MM.1S (cell line): ENCODE measurements at regions not wholly inside any gene's neighbourhood (a gene's known extent, or its start where the extent isn't known, plus 50 kb on each side); places are given as distances from the start of the nearest gene placed in this dataset.

Source experiments
- DNase-seq: peaks from one replicate; pipeline ENCODE4 v3.0.0-alpha.2; 2015
- H2AFZ ChIP-seq: fragments of 300-600 bp; sonication (generic); 2 replicates; pipeline ENCODE4 v1.6.0; 2016; ENCODE audit warnings: antibody characterized with exemption, low read length
- H3F3A ChIP-seq: fragments of 300-600 bp; sonication (generic); 2 replicates; pipeline ENCODE4 v1.6.1; 2016; ENCODE audit warnings: mild to moderate bottlenecking, antibody characterized with exemption, low read length, moderate library complexity, mixed read lengths; ENCODE audit not compliant: insufficient read depth
- H3K27ac ChIP-seq: fragments of 300-600 bp; sonication (generic); 2 replicates; pipeline ENCODE4 v1.5.1; 2016; ENCODE audit warnings: mild to moderate bottlenecking, low read length
- H3K27me3 ChIP-seq: fragments of 300-600 bp; sonication (generic); replicated peaks from 2 replicates; pipeline ENCODE4 v1.6.0; 2016; ENCODE audit warnings: low read length; ENCODE audit not compliant: insufficient read depth
- H3K36me3 ChIP-seq: fragments of 300-600 bp; sonication (generic); replicated peaks from 2 replicates; pipeline ENCODE4 v1.6.1; 2016; ENCODE audit warnings: mild to moderate bottlenecking, low read length, mixed read lengths; ENCODE audit not compliant: insufficient read depth
- H3K4me1 ChIP-seq: fragments of 300-600 bp; sonication (generic); 2 replicates; pipeline ENCODE4 v1.6.1; 2016; ENCODE audit warnings: low read length, mixed read lengths
- H3K4me2 ChIP-seq: fragments of 300-600 bp; sonication (generic); 2 replicates; pipeline ENCODE4 v1.6.0; 2016; ENCODE audit warnings: low read depth, low read length
- H3K4me3 ChIP-seq: fragments of 300-600 bp; sonication (generic); 2 replicates; pipeline ENCODE4 v1.5.1; 2016; ENCODE audit warnings: low read length, mixed read lengths
- H3K79me2 ChIP-seq: fragments of 300-600 bp; sonication (generic); 2 replicates; pipeline ENCODE4 v1.6.1; 2016; ENCODE audit warnings: mixed run types, low read length, mixed read lengths
- H3K9ac ChIP-seq: fragments of 300-600 bp; sonication (generic); 2 replicates; pipeline ENCODE4 v1.6.1; 2016; ENCODE audit warnings: low read length, mixed read lengths
- H3K9me2 ChIP-seq: fragments of 300-600 bp; sonication (generic); replicated peaks from 2 replicates; pipeline ENCODE4 v1.6.1; 2016; ENCODE audit warnings: mild to moderate bottlenecking, low read length, mixed read lengths; ENCODE audit not compliant: insufficient read depth
- H3K9me3 ChIP-seq: fragments of 300-600 bp; sonication (generic); replicated peaks from 2 replicates; pipeline ENCODE4 v1.6.1; 2016; ENCODE audit warnings: mild to moderate bottlenecking, low read length, mixed read lengths; ENCODE audit not compliant: insufficient read depth
- H4K20me1 ChIP-seq: fragments of 300-600 bp; sonication (generic); 2 replicates; pipeline ENCODE4 v1.6.1; 2016; ENCODE audit warnings: mild to moderate bottlenecking, low read length, moderate library complexity, mixed read lengths; ENCODE audit not compliant: insufficient read depth
- CTCF ChIP-seq: fragments of 300-600 bp; sonication (generic); IDR thresholded peaks from 2 replicates; pipeline ENCODE4 v1.5.1; 2016; ENCODE audit warnings: antibody characterized with exemption, low read length, mixed read lengths
- EZH2 ChIP-seq: fragments of 300-600 bp; sonication (generic); optimal IDR thresholded peaks from 2 replicates; pipeline ENCODE3; 2017; ENCODE audit warnings: low read depth, mild to moderate bottlenecking, antibody characterized with exemption, low read length, mixed read lengths
- EZH2phosphoT487 ChIP-seq: fragments of 300-600 bp; sonication (generic); IDR thresholded peaks from 2 replicates; pipeline ENCODE4 v1.6.1; 2018; ENCODE audit warnings: antibody characterized with exemption, low read length

- Histone ChIP-seq H3K4me2 (no peak overlapping the region), H3K9me2 (no peaks in the 10 kb centered on the region), H3K27me3 (no peaks in the 10 kb centered on the region), H3K36me3 (no peaks in the 10 kb centered on the region), H3F3A (no peaks in the 10 kb centered on the region), H3K9ac (no peak overlapping the region), H3K27ac (no peak overlapping the region), H4K20me1 (no peaks in the 10 kb centered on the region), H2AFZ (no peak overlapping the region), H3K4me3 (no peak overlapping the region), H3K79me2 (no peaks in the 10 kb centered on the region), H3K9me3 (no peaks in the 10 kb centered on the region), H3K4me1 (no peaks in the 10 kb centered on the region)
- no peak for DNase-seq
- no peak for TF ChIP-seq CTCF
- TF ChIP-seq EZH2phosphoT487 = no peak
Measured at GRCh38 chr3:113118336-113118735, 93.0 kb upstream of the BOC start.

GRCh38 chr3:113124256-113124830 lies 87.0 kb upstream of the BOC start:
- no peak overlapping the region for H3K9ac ChIP-seq
- H2AFZ ChIP-seq = no peak overlapping the region

GRCh38 chr3:113125951-113126350 lies 85.4 kb upstream of the BOC start:
- no peaks in the 10 kb centered on the region for H3K9me3 ChIP-seq
- no peak overlapping the region for H2AFZ ChIP-seq
- no peaks in the 10 kb centered on the region for H3K9me2 ChIP-seq
- H3K27ac ChIP-seq = no peak overlapping the region
- no peaks in the 10 kb centered on the region for H3K79me2 ChIP-seq
- DNase-seq = no peak
- H3K4me3 ChIP-seq = no peak overlapping the region
- H3K4me1 ChIP-seq = no peaks in the 10 kb centered on the region
- H3K36me3 ChIP-seq = no peaks in the 10 kb centered on the region
- no peak overlapping the region for H3K9ac ChIP-seq
- no peaks in the 10 kb centered on the region for H3K27me3 ChIP-seq
- TF ChIP-seq EZH2phosphoT487 (no peak), EZH2 (no peak), CTCF (no peak)
- H3K4me2 ChIP-seq = no peak overlapping the region
- H3F3A ChIP-seq = no peaks in the 10 kb centered on the region
- H4K20me1 ChIP-seq = no peaks in the 10 kb centered on the region

More at GRCh38 chr3:113124256-113124830, 87.0 kb upstream of the BOC start:
- Histone ChIP-seq H3K27ac (no peak overlapping the region), H3K27me3 (no peaks in the 10 kb centered on the region), H3K9me2 (no peaks in the 10 kb centered on the region), H4K20me1 (no peaks in the 10 kb centered on the region), H3K79me2 (no peaks in the 10 kb centered on the region), H3K36me3 (no peaks in the 10 kb centered on the region), H3K4me3 (no peak overlapping the region), H3K9me3 (no peaks in the 10 kb centered on the region), H3K4me1 (no peaks in the 10 kb centered on the region), H3F3A (no peaks in the 10 kb centered on the region), H3K4me2 (no peak overlapping the region)
- no peak for DNase-seq
- TF ChIP-seq CTCF = no peak
- no peak for TF ChIP-seq EZH2
- TF ChIP-seq EZH2phosphoT487 = no peak
